K562 (cell line): ENCODE measurements at regions not wholly inside any gene's neighbourhood (a gene's known extent, or its start where the extent isn't known, plus 50 kb on each side); places are given as distances from the start of the nearest gene placed in this dataset.

Experiments used
- ATF2 ChIP-seq: sonication (generic); formaldehyde crosslinking; IDR thresholded peaks from 2 replicates; pipeline ENCODE4 v1.8.1; 2022; ENCODE audit warnings: missing genetic modification reagents
- EP300 ChIP-seq: IDR thresholded peaks from 2 replicates; pipeline ENCODE4 v1.6.1; 2012; ENCODE audit warnings: low read length, improper control_type of control experiment
- ESRRA ChIP-seq: fragments of 450-650 bp; IDR thresholded peaks from 2 replicates; pipeline ENCODE4 v1.6.1; 2014; ENCODE audit warnings: low read depth, mild to moderate bottlenecking, moderate library complexity, borderline replicate concordance
- HDAC1 ChIP-seq, 2 experiments: fragments of 450-650 bp; IDR thresholded peaks; 2 replicates each; pipeline ENCODE4 v1.6.1; 2016 to 2017; ENCODE audit warnings: inconsistent platforms in 1 of 2, mild to moderate bottlenecking in 1 of 2, moderate library complexity in 1 of 2
- HLTF ChIP-seq: fragments of 450-650 bp; IDR thresholded peaks from 2 replicates; pipeline ENCODE4 v1.6.1; 2016
- POLR2A ChIP-seq: fragments of 450-650 bp; conservative IDR thresholded peaks from 2 replicates; pipeline ENCODE4 v1.6.1; 2016
- STAT6 ChIP-seq: sonication (generic); formaldehyde crosslinking; IDR thresholded peaks from 2 replicates; pipeline ENCODE4 v1.8.1; 2023; ENCODE audit warnings: mild to moderate bottlenecking, missing genetic modification reagents
- ZNF431 ChIP-seq: sonication (generic); formaldehyde crosslinking; IDR thresholded peaks from 2 replicates; pipeline ENCODE4 v1.8.0; 2022; ENCODE audit warnings: mild to moderate bottlenecking, missing genetic modification reagents
- ZNF512 ChIP-seq: IDR thresholded peaks from 2 replicates; pipeline ENCODE4 v1.6.1; 2016; ENCODE audit warnings: missing genetic modification characterization, missing compliant biosample characterization
- ZNF764 ChIP-seq: fragments of 250-450 bp; sonication (Bioruptor Pico); IDR thresholded peaks from 2 replicates; pipeline ENCODE4 v1.4.0; 2020; ENCODE audit warnings: low read depth, mild to moderate bottlenecking, moderate library complexity

- TF ChIP-seq STAT6 (CRISPR knock-in tag) = no peak
- TF ChIP-seq ZNF431 (CRISPR knock-in tag) = no peak
- no peak for TF ChIP-seq ZNF764
- TF ChIP-seq POLR2A = no peak
- TF ChIP-seq EP300 = no peak
- TF ChIP-seq ZNF512 (tag) = no peak
- no peak for TF ChIP-seq ATF2
- TF ChIP-seq HDAC1 (IDR thresholded peaks at IDR 0.05) = no peak
- no peak for TF ChIP-seq HLTF
- no peak for TF ChIP-seq ESRRA
Measured at GRCh38 chr4:185936650-185937376, 124.8 kb upstream of the SORBS2 start (continued).
